Adrenal gland (tissue), 9 donors: ENCODE measurements at regions not wholly inside any gene's neighbourhood (a gene's known extent, or its start where the extent isn't known, plus 50 kb on each side); places are given as distances from the start of the nearest gene placed in this dataset.

Experiments
- DNase-seq, 7 donors: peaks; one replicate each; pipeline ENCODE4 v3.0.0-alpha.2; 2019 to 2020
- H3K27ac ChIP-seq, 5 donors: fragments of 200-600 bp; sonication (generic) in 4 of 5; 1 replicate in 3 of 5; 2 replicates in 2 of 5; pipeline versions ENCODE4 v1.5.1 to v1.8.0; 2016 to 2020; ENCODE audit warnings: mild to moderate bottlenecking in 1 of 5
- H3K27me3 ChIP-seq: fragments of 200-600 bp; 2 replicates; pipeline ENCODE4 v1.8.0; 2021
- H3K36me3 ChIP-seq, 2 donors: fragments of 200-600 bp; replicated peaks in 1 of 2; 1 replicate in 1 of 2; 2 replicates in 1 of 2; pipeline versions ENCODE4 v1.5.1 to v1.8.0; 2018 to 2022
- H3K4me1 ChIP-seq, 2 donors: fragments of 200-600 bp; replicated peaks in 1 of 2; 1 replicate in 1 of 2; 2 replicates in 1 of 2; pipeline versions ENCODE4 v1.5.1 to v1.8.0; 2018 to 2021
- H3K4me3 ChIP-seq, 4 donors: fragments of 200-600 bp; sonication (generic) in 3 of 4; one replicate each; pipeline ENCODE4 v1.5.1; 2016 to 2018
- H3K9me3 ChIP-seq, 3 donors: fragments of 200-600 bp; sonication (generic) in 1 of 3; replicated peaks in 1 of 3; 1 replicate in 2 of 3; 2 replicates in 1 of 3; pipeline versions ENCODE4 v1.5.1 to v1.8.0; 2016 to 2021
- POLR2A ChIP-seq, 2 donors: fragments of 450-650 bp; IDR thresholded peaks; one replicate each; pipeline ENCODE4 v1.6.1; 2017; ENCODE audit warnings: antibody characterized with exemption in 2 of 2, mild to moderate bottlenecking in 2 of 2, moderate library complexity in 1 of 2
- WGBS, 4 donors: extraction: QIAGEN DNeasy Blood & Tissue Kit in 2 of 4; methylation state at CpG; one replicate each; pipeline versions ENCODE4 v1.1.5 to v1.1.7; 2013 to 2017; 5-methylcytosine and 5-hydroxymethylcytosine counted together
- intact Hi-C, 2 donors: fragments of 100-400 bp; cut with DNase I; formaldehyde crosslinking; loops; one replicate each; pipeline versions ENCODE4 v1.14.1 to v1.15.0; 2022 to 2023
- TF ChIP-seq, protein P1 (sequence below), 6 experiments: fragments of 450-650 bp in 4 of 6; fragments of 200-600 bp in 2 of 6; sonication (generic) in 1 of 6; IDR thresholded peaks; 1 replicate in 5 of 6; 2 replicates in 1 of 6; pipeline versions ENCODE4 v1.5.1 to v1.8.0; 2016 to 2021; ENCODE audit warnings: antibody characterized with exemption in 6 of 6, mild to moderate bottlenecking in 2 of 6, moderate library complexity in 1 of 6
- donor health status: healthy with polysubstance abuse.
- donor health status: Bipolar disorder and iron deficiency.
- donor health status: DM: yes; HTN: yes; CAD: no.
- donor health status: DM: no; HTN: no; CAD: no.
- donor health status: DM: no; HTN: no; CAD: no.

DNA sequence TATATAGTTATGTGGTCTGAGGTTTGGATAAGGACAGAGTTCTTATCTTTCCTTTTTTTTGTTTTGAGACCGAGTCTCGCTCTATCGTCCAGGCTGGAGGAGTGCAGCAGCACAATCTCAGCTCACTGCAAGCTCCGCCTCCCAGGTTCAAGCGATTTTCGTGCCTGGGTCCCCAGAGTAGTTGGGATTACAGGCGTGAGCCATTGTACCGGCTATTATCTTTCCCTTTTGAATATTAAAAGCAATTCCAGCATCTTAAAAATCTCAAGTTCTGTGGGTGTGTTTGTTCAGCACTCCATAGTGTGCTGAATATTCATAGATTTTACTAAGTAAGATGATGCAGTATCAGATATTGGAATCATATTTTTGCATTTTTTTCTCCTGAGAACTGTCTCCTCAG is 404.4 kb upstream of the RGS6 start:
- Histone ChIP-seq H3K27ac (no peak overlapping the region), H3K4me3 (no peak overlapping the region), H3K4me1 (peaks cover 6 to 24% of the 10 kb centered on the region in 2 donors), H3K9me3 (no peaks in the 10 kb centered on the region), H3K36me3 (no peaks in the 10 kb centered on the region), H3K27me3 (no peaks in the 10 kb centered on the region)
- 72 to 78% (median 76%) methylated on average over 8 of the region's 8 CpGs for WGBS, 4 donors
- intact Hi-C loops = no loop called here
- TF ChIP-seq POLR2A (IDR thresholded peaks at IDR 0.05) = no peak
- TF ChIP-seq, protein P1, sequence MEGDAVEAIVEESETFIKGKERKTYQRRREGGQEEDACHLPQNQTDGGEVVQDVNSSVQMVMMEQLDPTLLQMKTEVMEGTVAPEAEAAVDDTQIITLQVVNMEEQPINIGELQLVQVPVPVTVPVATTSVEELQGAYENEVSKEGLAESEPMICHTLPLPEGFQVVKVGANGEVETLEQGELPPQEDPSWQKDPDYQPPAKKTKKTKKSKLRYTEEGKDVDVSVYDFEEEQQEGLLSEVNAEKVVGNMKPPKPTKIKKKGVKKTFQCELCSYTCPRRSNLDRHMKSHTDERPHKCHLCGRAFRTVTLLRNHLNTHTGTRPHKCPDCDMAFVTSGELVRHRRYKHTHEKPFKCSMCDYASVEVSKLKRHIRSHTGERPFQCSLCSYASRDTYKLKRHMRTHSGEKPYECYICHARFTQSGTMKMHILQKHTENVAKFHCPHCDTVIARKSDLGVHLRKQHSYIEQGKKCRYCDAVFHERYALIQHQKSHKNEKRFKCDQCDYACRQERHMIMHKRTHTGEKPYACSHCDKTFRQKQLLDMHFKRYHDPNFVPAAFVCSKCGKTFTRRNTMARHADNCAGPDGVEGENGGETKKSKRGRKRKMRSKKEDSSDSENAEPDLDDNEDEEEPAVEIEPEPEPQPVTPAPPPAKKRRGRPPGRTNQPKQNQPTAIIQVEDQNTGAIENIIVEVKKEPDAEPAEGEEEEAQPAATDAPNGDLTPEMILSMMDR (IDR thresholded peaks at IDR 0.05) = no peak
- DNase-seq = no peak

DNA sequence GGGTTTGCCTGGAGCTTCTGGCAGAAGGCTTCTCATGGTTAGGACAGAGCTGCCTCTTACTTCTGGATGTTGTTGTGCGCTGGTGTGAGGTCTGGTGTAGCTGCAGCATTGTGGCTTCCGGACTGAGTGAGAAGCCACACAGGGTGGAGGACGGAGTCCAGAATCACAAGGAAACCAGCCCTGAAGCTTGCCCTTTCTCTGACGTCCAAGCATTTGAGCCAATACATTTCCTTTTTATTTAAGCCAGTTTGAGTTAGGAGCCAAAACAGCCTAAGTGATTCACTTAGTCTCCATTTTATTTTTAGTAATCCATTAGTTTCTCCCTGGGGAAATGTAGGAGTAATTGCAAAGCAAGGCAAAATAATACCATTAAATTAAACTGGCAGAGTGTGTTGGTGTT is 402.4 kb upstream of the RGS6 start:
- intact Hi-C loops = no loop called here
- H3K36me3 ChIP-seq = no peaks in the 10 kb centered on the region
- 38 to 73% (median 52%) methylated on average over 4 of the region's 4 CpGs for WGBS, 4 donors
- no peaks in the 10 kb centered on the region for H3K27me3 ChIP-seq
- peak overlapping the region in 2 of 5 donors; percentile 46 to 59 for H3K27ac ChIP-seq
- no peak for TF ChIP-seq POLR2A (IDR thresholded peaks at IDR 0.05)
- TF ChIP-seq, protein P1 (IDR thresholded peaks at IDR 0.05) = no peak
- DNase-seq = peak in 6 of 7 donors; percentile 12 to 68 (median 30)
- H3K4me1 ChIP-seq = peaks cover 6 to 31% of the 10 kb centered on the region in 2 donors
- H3K9me3 ChIP-seq = no peaks in the 10 kb centered on the region
- no peak overlapping the region for H3K4me3 ChIP-seq

DNA sequence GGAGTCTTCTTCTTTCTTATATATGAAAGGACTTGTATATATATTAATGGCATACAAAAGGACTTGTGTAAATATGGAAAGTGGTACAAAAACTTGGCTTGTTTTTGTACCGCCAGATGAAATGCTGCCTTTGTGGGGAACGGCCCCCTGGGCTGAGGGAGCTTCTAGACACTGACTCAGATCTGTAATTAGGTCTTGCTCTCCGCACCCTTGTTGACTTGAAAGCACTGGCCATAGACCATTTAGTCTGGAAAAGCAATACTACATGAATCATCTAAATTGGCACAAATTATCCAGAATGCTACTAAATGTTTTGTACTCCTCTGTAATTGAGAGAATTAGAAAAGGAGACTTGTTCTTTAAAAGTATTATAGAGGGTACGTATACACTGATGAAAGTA is 399.9 kb upstream of the RGS6 start:
- TF ChIP-seq POLR2A (IDR thresholded peaks at IDR 0.05) = no peak
- TF ChIP-seq, protein P1 (IDR thresholded peaks at IDR 0.05) = no peak
- peak in 2 of 7 donors; percentile 31 to 58 for DNase-seq

DNA sequence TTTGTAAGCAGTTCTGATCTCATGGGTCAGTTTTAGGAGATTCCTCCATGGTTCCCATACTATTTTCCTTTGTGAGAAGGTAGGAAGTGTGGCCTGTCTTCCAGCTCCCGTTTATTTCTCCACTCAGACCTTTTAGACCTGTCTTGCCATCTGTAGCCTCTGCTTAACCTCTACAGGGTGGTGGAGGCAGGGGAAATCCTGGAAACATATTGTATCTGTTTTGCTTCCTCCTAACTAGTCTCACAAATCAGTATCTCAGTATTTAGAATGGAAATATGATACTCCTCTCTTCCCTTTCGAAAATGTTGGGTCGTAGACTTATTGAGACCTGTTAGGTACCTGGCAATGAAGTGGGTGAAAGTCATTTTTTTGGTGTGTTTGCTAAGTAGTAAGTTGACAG is 399.4 kb upstream of the RGS6 start:
- H3K4me3 ChIP-seq = no peak overlapping the region
- H3K4me1 ChIP-seq = peaks cover 11 to 45% of the 10 kb centered on the region in 2 donors
- DNase-seq = no peak
- peak overlapping the region in 2 of 5 donors; percentile 15 to 23 for H3K27ac ChIP-seq
- H3K27me3 ChIP-seq = no peaks in the 10 kb centered on the region
- WGBS, 4 donors = 59 to 75% (median 64%) methylated on average over 3 of the region's 3 CpGs
- intact Hi-C loops = no loop called here
- TF ChIP-seq, protein P1 (IDR thresholded peaks at IDR 0.05) = no peak
- TF ChIP-seq POLR2A (IDR thresholded peaks at IDR 0.05) = no peak
- no peaks in the 10 kb centered on the region for H3K36me3 ChIP-seq
- no peaks in the 10 kb centered on the region for H3K9me3 ChIP-seq

More for the DNA sequence above, 399.9 kb upstream of the RGS6 start:
- Histone ChIP-seq H3K9me3 (no peaks in the 10 kb centered on the region), H3K27me3 (no peaks in the 10 kb centered on the region), H3K27ac (peak overlapping the region in 1 of 5 donors; percentile 23), H3K4me3 (no peak overlapping the region), H3K36me3 (no peaks in the 10 kb centered on the region), H3K4me1 (peaks cover 10 to 41% of the 10 kb centered on the region in 2 donors)
- intact Hi-C loops = no loop called here
- 60 to 65% (median 63%) methylated on average over 4 of the region's 4 CpGs for WGBS, 4 donors
